Peyer's patch (tissue), 4 donors: ENCODE measurements at regions not wholly inside any gene's neighbourhood (a gene's known extent, or its start where the extent isn't known, plus 50 kb on each side); places are given as distances from the start of the nearest gene placed in this dataset.
A peak's percentile ranks its signal among the peaks of the same experiment; 100 is the strongest.

Source experiments
- DNase-seq, 3 donors: peaks; one replicate each; pipeline ENCODE4 v3.0.0-alpha.2; 2017 to 2019
- H3K27ac ChIP-seq, 4 donors: fragments of 200-600 bp; sonication (generic); one replicate each; pipeline ENCODE4 v1.5.1; 2016 to 2019
- H3K27me3 ChIP-seq, 2 donors: fragments of 200-600 bp; sonication (generic); one replicate each; pipeline ENCODE4 v1.5.1; 2019
- H3K36me3 ChIP-seq, 3 donors: fragments of 200-600 bp; sonication (generic); one replicate each; pipeline ENCODE4 v1.5.1; 2016 to 2019
- H3K4me1 ChIP-seq, 4 donors: fragments of 200-600 bp; sonication (generic); one replicate each; pipeline ENCODE4 v1.5.1; 2016 to 2019
- H3K4me3 ChIP-seq, 4 donors: fragments of 200-600 bp; sonication (generic); 1 replicate in 3 of 4; 2 replicates in 1 of 4; pipeline ENCODE4 v1.5.1; 2016 to 2019; ENCODE audit warnings: mild to moderate bottlenecking in 1 of 4
- H3K9me3 ChIP-seq, 4 donors: fragments of 200-600 bp; sonication (generic); one replicate each; pipeline ENCODE4 v1.5.1; 2016 to 2019; ENCODE audit warnings: mild to moderate bottlenecking in 1 of 4
- CTCF ChIP-seq, 6 experiments: fragments of 450-650 bp in 4 of 6; fragments of 200-600 bp in 2 of 6; sonication (generic) in 1 of 6; IDR thresholded peaks; one replicate each; pipeline ENCODE4 v1.5.1; 2017 to 2019; ENCODE audit warnings: antibody characterized with exemption in 6 of 6, mild to moderate bottlenecking in 3 of 6, moderate library complexity in 1 of 6
- POLR2A ChIP-seq, 2 donors: fragments of 450-650 bp; IDR thresholded peaks; one replicate each; pipeline ENCODE4 v1.5.1; 2017; ENCODE audit warnings: antibody characterized with exemption in 2 of 2, mild to moderate bottlenecking in 2 of 2, moderate library complexity in 2 of 2

DNA sequence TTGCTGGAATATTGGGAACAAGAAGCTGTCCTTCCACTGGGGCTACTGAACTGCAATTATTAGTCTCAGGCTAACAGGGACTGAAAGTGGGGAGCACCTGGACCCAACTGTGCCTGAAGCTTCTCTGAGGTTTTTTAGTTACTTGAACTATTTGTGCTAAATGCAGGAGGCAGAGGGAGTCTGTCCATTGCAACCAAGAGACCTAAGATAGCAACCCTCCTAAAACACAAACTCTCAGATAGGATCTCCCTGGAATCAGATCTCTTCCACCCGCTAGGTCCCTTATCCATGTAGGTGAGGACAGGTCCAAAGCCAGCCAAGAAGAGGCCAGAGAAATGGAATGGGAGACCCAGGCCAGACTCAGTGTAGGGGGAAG, 58.1 kb downstream of the NCOR2 start:
- Histone ChIP-seq H3K4me3 (no peak overlapping the region), H3K9me3 (no peaks in the 10 kb centered on the region), H3K4me1 (peaks cover 0 to 84% (median 3%) of the 10 kb centered on the region in 4 donors), H3K27ac (peak overlapping the region in 3 of 4 donors; percentile 25 to 78 (median 44)), H3K27me3 (no peaks in the 10 kb centered on the region), H3K36me3 (no peaks in the 10 kb centered on the region)
- no peak for DNase-seq
- TF ChIP-seq CTCF (IDR thresholded peaks at IDR 0.05) (no peak), POLR2A (IDR thresholded peaks at IDR 0.05) (no peak)

DNA sequence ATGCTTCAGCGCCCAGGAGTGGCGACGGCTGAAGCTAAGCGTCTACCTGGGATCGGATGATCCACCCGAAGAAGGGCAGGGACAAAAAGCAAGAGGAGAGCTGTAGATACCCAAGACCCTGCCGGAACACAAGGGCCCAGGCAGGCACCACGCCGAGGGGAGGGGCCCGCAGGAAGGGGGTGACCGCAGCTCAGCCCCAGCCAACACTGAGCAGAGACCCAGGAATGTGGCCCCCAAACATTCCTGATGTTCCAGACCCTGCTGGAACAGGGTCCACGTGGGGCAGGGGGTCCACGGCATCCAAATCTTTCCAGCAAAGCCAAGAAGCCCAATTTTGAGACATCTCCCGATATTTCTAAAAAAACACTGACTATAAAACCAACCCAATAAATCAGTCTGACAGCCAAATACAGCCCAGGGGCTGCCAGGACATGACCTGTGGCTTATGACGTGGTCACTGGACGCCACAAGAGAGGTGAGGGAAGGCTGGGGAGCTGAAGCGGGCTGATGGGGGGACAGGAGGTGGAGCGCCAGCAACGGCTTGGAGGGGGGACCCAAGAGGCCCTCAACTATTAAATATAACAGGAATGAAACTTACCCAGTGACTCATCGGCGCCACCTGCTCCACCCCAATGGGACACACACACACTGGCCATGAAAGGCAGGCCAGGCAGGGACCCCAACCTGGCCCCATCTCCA, 58.9 kb downstream of the NCOR2 start:
- Histone ChIP-seq H3K9me3 (no peaks in the 10 kb centered on the region), H3K36me3 (no peaks in the 10 kb centered on the region), H3K27me3 (no peaks in the 10 kb centered on the region), H3K4me1 (peaks cover 0 to 77% (median 3%) of the 10 kb centered on the region in 4 donors), H3K27ac (peak overlapping the region in 3 of 4 donors; percentile 32 to 78 (median 44)), H3K4me3 (no peak overlapping the region)
- TF ChIP-seq POLR2A (IDR thresholded peaks at IDR 0.05), result no peak
- no peak for TF ChIP-seq CTCF (IDR thresholded peaks at IDR 0.05)
- peak in 1 of 3 donors; percentile 59 for DNase-seq

GRCh38 chr12:124507188-124508109, 60.0 kb downstream of the NCOR2 start:
- Histone ChIP-seq H3K9me3 (no peaks in the 10 kb centered on the region), H3K27ac (peak overlapping the region in 3 of 4 donors; percentile 38 to 78 (median 63)), H3K36me3 (no peaks in the 10 kb centered on the region), H3K4me3 (no peak overlapping the region), H3K27me3 (no peaks in the 10 kb centered on the region), H3K4me1 (peaks cover 0 to 67% (median under 1%) of the 10 kb centered on the region in 4 donors)
- DNase-seq, result no peak
- TF ChIP-seq CTCF (IDR thresholded peaks at IDR 0.05) (no peak), POLR2A (IDR thresholded peaks at IDR 0.05) (no peak)

DNA sequence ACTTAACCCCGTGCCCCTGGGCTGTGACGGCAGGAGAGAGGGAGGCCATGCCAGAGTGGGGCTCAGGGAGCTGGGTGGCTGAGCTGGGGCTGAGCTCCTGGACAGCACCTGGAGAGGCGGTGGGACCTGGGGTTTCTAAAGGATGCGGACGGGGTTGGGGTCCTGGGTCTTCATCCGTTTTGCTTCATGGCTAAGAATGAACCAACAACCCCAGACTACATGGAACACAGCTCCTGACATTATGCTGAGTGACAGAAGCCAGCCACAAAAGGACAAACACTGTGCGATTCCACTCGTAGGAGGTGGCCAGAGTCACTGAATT, 60.6 kb downstream of the NCOR2 start:
- Histone ChIP-seq H3K4me3 (no peak overlapping the region), H3K4me1 (peaks cover 0 to 66% (median 0%) of the 10 kb centered on the region in 4 donors), H3K27me3 (no peaks in the 10 kb centered on the region), H3K27ac (peak overlapping the region; percentile 38 to 78 (median 58)), H3K9me3 (no peaks in the 10 kb centered on the region), H3K36me3 (no peaks in the 10 kb centered on the region)
- peak in 1 of 2 donors; percentile 2 for TF ChIP-seq POLR2A (IDR thresholded peaks at IDR 0.05)
- TF ChIP-seq CTCF (IDR thresholded peaks at IDR 0.05), result no peak
- DNase-seq, result no peak

GRCh38 chr12:124506145-124506831, 61.1 kb downstream of the NCOR2 start:
- TF ChIP-seq CTCF (IDR thresholded peaks at IDR 0.05), result no peak
- TF ChIP-seq POLR2A (IDR thresholded peaks at IDR 0.05), result peak in 1 of 2 donors; percentile 19
- Histone ChIP-seq H3K4me3 (no peak overlapping the region), H3K4me1 (peaks cover 0 to 71% (median 0%) of the 10 kb centered on the region in 4 donors), H3K27me3 (no peaks in the 10 kb centered on the region), H3K27ac (peak overlapping the region; percentile 38 to 78 (median 58)), H3K36me3 (no peaks in the 10 kb centered on the region), H3K9me3 (no peaks in the 10 kb centered on the region)
- DNase-seq, result peak in 2 of 3 donors; percentile 68 to 74
